IMR-90 (cell line): ENCODE measurements at regions not wholly inside any gene's neighbourhood (a gene's known extent, or its start where the extent isn't known, plus 50 kb on each side); places are given as distances from the start of the nearest gene placed in this dataset.

ENCODE experiments used
- MAFK ChIP-seq: IDR thresholded peaks from 2 replicates; pipeline ENCODE4 v1.6.1; 2012; ENCODE audit warnings: low read depth, low read length, improper control_type of control experiment
- MAZ ChIP-seq: IDR thresholded peaks from 2 replicates; pipeline ENCODE4 v1.6.1; 2012; ENCODE audit warnings: low read depth, mild to moderate bottlenecking, low read length, improper control_type of control experiment, moderate library complexity, borderline replicate concordance
- POLR2A ChIP-seq: IDR thresholded peaks from 2 replicates; pipeline ENCODE4 v1.6.1; 2012; ENCODE audit warnings: mild to moderate bottlenecking, low read depth, low read length
- RAD21 ChIP-seq: IDR thresholded peaks from 2 replicates; pipeline ENCODE4 v1.6.1; 2012; ENCODE audit warnings: low read length, improper control_type of control experiment
- TF ChIP-seq, protein P1 (sequence below): conservative IDR thresholded peaks from 2 replicates; pipeline ENCODE4 v1.5.1; 2012; ENCODE audit warnings: mild to moderate bottlenecking, low read depth, low read length, improper control_type of control experiment

DNA sequence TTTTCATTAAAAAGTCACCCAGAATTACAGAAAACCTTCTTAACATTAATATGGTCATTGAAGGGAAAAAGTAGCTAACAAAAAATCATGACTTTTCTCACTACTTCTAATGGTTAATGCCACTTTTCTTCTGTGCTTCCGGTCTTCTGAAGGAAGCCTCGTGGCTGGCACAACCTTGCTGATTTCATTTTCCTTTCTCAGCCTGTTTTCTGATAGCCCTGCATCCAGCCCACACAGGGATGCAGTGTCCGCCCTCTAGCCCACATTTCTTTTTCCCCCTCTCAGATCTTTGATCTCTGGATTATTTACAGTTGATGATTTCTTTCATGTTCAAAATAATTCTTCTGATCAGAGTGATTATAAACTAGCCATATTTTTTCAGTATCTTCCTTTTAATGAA lies 655.4 kb upstream of the EPHA7 start:
- no peak for TF ChIP-seq POLR2A
- TF ChIP-seq, protein P1, sequence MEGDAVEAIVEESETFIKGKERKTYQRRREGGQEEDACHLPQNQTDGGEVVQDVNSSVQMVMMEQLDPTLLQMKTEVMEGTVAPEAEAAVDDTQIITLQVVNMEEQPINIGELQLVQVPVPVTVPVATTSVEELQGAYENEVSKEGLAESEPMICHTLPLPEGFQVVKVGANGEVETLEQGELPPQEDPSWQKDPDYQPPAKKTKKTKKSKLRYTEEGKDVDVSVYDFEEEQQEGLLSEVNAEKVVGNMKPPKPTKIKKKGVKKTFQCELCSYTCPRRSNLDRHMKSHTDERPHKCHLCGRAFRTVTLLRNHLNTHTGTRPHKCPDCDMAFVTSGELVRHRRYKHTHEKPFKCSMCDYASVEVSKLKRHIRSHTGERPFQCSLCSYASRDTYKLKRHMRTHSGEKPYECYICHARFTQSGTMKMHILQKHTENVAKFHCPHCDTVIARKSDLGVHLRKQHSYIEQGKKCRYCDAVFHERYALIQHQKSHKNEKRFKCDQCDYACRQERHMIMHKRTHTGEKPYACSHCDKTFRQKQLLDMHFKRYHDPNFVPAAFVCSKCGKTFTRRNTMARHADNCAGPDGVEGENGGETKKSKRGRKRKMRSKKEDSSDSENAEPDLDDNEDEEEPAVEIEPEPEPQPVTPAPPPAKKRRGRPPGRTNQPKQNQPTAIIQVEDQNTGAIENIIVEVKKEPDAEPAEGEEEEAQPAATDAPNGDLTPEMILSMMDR = no peak
- TF ChIP-seq MAFK = no peak
- no peak for TF ChIP-seq RAD21
- no peak for TF ChIP-seq MAZ
